ENCODE measurements at regions not wholly inside any gene's neighbourhood (a gene's known extent, or its start where the extent isn't known, plus 50 kb on each side); places are given as distances from the start of the nearest gene placed in this dataset.

DNA sequence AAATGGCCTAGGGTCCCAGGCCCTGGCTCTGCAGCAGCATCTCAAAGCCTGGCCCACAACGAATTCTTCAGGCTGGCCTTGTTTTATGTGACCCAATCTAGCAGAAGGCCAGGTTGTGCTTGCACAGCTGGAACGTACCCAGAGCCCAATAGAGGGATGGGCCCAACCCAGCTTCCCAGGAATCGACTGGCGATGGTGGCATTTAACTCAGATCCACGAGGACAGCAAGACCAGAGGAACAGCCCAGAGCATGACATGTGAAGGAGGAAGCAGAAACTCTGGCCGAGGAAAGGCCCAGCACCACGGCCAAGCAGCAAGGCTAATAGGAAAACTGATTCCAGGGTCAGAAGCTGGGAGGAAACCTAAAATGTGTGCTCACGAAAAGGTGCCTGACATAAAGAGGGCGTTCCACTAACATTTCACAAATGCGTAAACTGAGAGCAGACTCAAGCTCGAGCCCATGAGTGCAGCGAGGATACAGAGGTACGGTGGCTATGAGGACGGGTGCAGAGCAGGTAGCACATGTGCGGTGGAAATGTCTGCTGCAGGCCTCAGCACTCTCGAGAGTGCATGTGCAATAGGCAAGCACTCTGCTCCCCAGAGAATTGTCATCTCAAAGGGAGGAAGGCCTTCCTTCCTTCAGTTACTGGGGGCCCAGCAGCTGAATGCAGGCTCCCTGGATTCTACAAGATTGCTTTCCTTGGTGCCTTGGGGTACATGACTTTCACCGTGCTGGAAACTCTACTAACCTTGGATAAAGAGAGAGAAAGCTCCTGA is 156.9 kb upstream of the GLI2 start:
- TF ChIP-seq, protein P1, sequence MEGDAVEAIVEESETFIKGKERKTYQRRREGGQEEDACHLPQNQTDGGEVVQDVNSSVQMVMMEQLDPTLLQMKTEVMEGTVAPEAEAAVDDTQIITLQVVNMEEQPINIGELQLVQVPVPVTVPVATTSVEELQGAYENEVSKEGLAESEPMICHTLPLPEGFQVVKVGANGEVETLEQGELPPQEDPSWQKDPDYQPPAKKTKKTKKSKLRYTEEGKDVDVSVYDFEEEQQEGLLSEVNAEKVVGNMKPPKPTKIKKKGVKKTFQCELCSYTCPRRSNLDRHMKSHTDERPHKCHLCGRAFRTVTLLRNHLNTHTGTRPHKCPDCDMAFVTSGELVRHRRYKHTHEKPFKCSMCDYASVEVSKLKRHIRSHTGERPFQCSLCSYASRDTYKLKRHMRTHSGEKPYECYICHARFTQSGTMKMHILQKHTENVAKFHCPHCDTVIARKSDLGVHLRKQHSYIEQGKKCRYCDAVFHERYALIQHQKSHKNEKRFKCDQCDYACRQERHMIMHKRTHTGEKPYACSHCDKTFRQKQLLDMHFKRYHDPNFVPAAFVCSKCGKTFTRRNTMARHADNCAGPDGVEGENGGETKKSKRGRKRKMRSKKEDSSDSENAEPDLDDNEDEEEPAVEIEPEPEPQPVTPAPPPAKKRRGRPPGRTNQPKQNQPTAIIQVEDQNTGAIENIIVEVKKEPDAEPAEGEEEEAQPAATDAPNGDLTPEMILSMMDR (conservative IDR thresholded peaks at IDR 0.05; ENCODE audit: low read depth in 2 of 2): no peak
- TF ChIP-seq CREB1 (CRISPR knock-in tag; IDR thresholded peaks at IDR 0.05; ENCODE audit: low read depth) (no peak), POLR2AphosphoS5 (IDR thresholded peaks at IDR 0.05; ENCODE audit: low read depth) (no peak), EZH2phosphoT487 (IDR thresholded peaks at IDR 0.05; ENCODE audit: unreplicated experiment) (no peak), EZH2 (IDR thresholded peaks at IDR 0.05; ENCODE audit: low read depth, unreplicated experiment) (no peak), STAT1 (IDR thresholded peaks at IDR 0.05; ENCODE audit: unreplicated experiment) (no peak), JUNB (IDR thresholded peaks at IDR 0.05; ENCODE audit: unreplicated experiment) (no peak)
- TF ChIP-seq, protein P2, sequence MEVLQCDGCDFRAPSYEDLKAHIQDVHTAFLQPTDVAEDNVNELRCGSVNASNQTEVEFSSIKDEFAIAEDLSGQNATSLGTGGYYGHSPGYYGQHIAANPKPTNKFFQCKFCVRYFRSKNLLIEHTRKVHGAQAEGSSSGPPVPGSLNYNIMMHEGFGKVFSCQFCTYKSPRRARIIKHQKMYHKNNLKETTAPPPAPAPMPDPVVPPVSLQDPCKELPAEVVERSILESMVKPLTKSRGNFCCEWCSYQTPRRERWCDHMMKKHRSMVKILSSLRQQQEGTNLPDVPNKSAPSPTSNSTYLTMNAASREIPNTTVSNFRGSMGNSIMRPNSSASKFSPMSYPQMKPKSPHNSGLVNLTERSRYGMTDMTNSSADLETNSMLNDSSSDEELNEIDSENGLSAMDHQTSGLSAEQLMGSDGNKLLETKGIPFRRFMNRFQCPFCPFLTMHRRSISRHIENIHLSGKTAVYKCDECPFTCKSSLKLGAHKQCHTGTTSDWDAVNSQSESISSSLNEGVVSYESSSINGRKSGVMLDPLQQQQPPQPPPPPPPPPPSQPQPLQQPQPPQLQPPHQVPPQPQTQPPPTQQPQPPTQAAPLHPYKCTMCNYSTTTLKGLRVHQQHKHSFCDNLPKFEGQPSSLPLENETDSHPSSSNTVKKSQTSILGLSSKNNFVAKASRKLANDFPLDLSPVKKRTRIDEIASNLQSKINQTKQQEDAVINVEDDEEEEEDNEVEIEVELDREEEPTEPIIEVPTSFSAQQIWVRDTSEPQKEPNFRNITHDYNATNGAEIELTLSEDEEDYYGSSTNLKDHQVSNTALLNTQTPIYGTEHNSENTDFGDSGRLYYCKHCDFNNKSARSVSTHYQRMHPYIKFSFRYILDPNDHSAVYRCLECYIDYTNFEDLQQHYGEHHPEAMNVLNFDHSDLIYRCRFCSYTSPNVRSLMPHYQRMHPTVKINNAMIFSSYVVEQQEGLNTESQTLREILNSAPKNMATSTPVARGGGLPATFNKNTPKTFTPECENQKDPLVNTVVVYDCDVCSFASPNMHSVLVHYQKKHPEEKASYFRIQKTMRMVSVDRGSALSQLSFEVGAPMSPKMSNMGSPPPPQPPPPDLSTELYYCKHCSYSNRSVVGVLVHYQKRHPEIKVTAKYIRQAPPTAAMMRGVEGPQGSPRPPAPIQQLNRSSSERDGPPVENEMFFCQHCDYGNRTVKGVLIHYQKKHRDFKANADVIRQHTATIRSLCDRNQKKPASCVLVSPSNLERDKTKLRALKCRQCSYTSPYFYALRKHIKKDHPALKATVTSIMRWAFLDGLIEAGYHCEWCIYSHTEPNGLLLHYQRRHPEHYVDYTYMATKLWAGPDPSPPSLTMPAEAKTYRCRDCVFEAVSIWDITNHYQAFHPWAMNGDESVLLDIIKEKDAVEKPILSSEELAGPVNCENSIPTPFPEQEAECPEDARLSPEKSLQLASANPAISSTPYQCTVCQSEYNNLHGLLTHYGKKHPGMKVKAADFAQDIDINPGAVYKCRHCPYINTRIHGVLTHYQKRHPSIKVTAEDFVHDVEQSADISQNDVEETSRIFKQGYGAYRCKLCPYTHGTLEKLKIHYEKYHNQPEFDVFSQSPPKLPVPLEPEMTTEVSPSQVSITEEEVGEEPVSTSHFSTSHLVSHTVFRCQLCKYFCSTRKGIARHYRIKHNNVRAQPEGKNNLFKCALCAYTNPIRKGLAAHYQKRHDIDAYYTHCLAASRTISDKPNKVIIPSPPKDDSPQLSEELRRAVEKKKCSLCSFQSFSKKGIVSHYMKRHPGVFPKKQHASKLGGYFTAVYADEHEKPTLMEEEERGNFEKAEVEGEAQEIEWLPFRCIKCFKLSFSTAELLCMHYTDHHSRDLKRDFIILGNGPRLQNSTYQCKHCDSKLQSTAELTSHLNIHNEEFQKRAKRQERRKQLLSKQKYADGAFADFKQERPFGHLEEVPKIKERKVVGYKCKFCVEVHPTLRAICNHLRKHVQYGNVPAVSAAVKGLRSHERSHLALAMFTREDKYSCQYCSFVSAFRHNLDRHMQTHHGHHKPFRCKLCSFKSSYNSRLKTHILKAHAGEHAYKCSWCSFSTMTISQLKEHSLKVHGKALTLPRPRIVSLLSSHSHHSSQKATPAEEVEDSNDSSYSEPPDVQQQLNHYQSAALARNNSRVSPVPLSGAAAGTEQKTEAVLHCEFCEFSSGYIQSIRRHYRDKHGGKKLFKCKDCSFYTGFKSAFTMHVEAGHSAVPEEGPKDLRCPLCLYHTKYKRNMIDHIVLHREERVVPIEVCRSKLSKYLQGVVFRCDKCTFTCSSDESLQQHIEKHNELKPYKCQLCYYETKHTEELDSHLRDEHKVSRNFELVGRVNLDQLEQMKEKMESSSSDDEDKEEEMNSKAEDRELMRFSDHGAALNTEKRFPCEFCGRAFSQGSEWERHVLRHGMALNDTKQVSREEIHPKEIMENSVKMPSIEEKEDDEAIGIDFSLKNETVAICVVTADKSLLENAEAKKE (CRISPR knock-in tag; IDR thresholded peaks at IDR 0.05): no peak
- TF ChIP-seq, protein P3, sequence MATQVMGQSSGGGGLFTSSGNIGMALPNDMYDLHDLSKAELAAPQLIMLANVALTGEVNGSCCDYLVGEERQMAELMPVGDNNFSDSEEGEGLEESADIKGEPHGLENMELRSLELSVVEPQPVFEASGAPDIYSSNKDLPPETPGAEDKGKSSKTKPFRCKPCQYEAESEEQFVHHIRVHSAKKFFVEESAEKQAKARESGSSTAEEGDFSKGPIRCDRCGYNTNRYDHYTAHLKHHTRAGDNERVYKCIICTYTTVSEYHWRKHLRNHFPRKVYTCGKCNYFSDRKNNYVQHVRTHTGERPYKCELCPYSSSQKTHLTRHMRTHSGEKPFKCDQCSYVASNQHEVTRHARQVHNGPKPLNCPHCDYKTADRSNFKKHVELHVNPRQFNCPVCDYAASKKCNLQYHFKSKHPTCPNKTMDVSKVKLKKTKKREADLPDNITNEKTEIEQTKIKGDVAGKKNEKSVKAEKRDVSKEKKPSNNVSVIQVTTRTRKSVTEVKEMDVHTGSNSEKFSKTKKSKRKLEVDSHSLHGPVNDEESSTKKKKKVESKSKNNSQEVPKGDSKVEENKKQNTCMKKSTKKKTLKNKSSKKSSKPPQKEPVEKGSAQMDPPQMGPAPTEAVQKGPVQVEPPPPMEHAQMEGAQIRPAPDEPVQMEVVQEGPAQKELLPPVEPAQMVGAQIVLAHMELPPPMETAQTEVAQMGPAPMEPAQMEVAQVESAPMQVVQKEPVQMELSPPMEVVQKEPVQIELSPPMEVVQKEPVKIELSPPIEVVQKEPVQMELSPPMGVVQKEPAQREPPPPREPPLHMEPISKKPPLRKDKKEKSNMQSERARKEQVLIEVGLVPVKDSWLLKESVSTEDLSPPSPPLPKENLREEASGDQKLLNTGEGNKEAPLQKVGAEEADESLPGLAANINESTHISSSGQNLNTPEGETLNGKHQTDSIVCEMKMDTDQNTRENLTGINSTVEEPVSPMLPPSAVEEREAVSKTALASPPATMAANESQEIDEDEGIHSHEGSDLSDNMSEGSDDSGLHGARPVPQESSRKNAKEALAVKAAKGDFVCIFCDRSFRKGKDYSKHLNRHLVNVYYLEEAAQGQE (IDR thresholded peaks at IDR 0.05; ENCODE audit: unreplicated experiment): no peak
